ENCODE measurements at regions not wholly inside any gene's neighbourhood (a gene's known extent, or its start where the extent isn't known, plus 50 kb on each side); places are given as distances from the start of the nearest gene placed in this dataset.

DNA sequence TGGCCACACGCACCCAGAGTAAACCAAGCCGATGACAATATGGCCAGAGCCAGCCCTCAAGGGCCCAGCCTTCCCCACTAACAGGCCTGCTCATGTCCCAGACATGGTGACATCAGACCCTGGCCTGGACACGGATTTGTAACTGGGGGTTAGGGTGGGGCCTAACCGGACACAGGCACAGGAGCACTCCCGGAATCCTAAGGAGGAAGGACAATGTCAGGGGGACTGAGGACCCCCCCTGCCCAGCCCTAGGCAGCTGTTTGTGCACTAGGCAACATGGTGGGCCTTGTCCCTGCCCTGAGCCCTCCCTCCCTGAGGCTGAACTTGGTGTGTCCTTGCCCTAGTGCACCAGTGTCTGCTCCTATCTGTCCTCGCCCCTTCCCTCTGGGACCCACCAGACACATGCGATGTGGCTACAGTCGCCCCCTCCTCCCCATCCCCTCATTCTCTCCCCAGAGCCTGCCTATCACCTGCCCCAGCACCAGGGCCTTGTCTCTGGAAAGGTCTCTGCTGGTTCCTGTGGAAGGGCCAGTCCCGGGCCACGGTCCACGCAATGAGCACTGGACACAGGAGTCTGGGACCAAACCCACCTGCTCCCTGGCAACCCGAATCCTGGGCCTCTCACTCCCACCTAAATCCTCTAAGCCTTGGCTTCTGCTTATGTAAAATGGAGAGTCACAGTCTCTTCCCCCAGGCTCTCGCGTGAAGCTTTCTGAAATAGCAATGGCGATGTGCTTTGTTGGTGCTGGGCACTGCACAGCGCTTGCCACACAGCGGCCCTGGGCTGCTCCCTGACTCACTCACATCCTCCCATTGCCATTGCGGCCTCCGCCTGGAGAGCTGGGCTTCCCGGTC is 76.5 kb upstream of the RAB6C start:
- Mint-ChIP-seq H3K4me1 (ENCODE audit: low read depth) (no peaks in the 10 kb centered on the region), H3K9me3 (no peaks in the 10 kb centered on the region), H3K4me3 (no peak overlapping the region), H3K27ac (no peak overlapping the region), H3K27me3 (ENCODE audit: low read depth) (peaks cover 4% of the 10 kb centered on the region), H3K36me3 (ENCODE audit: low read depth) (peaks cover 1% of the 10 kb centered on the region)
- CTCF ChIA-PET, result no interaction called here
- intact Hi-C loops (cut with micrococcal nuclease), result no loop called here
- DNase-seq, result no peak

DNA sequence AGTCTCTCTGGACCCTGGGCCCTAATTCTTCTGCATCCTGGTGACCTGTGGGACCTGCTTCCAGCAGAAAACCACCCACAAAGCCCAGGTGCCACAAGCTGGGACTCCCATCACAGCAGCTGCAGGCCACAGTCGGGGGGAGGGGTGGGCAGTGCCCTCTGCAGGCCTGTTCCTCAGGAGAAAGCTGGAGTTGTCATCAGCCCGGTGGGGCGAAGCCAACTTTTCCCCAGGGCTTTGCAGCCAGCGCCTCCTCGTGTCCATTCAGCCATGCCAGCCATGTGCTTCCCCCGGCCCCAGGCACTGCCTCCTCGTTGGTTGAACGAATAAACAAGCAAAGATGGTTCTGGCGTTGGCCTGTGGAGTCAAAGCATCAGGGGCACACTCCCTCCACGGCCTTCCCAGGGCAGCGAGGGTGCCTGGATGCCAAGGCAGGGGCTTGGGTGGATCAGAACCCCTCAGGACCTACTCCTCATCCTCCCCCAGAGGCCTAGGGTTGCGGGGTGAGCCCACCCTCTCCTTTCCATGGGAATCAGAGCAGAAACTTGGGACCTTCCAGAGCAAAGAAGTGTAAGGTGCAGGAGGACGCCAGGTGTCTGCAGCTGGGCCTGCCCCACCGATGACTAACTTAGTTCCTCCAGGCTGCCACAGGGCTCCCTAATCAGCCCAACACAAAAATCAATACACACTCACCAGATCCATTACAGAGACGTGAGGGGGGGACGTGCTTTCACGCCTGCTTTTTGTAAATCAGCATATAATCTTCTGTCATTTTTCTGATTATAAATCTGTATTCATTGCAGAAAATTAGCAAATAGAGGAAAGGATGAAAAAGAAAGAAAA is 75.7 kb upstream of the RAB6C start:
- H3K27ac Mint-ChIP-seq, result no peak overlapping the region
- H3K4me1 Mint-ChIP-seq (ENCODE audit: low read depth), result no peaks in the 10 kb centered on the region
- no peak for DNase-seq
- intact Hi-C loops (cut with micrococcal nuclease), result no loop called here
- H3K27me3 Mint-ChIP-seq (ENCODE audit: low read depth), result no peaks in the 10 kb centered on the region
- CTCF ChIA-PET, result no interaction called here
- no peaks in the 10 kb centered on the region for H3K36me3 Mint-ChIP-seq (ENCODE audit: low read depth)
- no peaks in the 10 kb centered on the region for H3K9me3 Mint-ChIP-seq
- H3K4me3 Mint-ChIP-seq, result no peak overlapping the region

- DNase-seq, result no peak
- CTCF ChIA-PET, result no interaction called here
- Mint-ChIP-seq H3K36me3 (ENCODE audit: low read depth) (no peaks in the 10 kb centered on the region), H3K4me3 (no peak overlapping the region), H3K4me1 (ENCODE audit: low read depth) (no peaks in the 10 kb centered on the region), H3K27ac (no peak overlapping the region), H3K27me3 (ENCODE audit: low read depth) (no peaks in the 10 kb centered on the region), H3K9me3 (no peaks in the 10 kb centered on the region)
- intact Hi-C loops (cut with micrococcal nuclease), result no loop called here
Observed at GRCh38 chr2:129904532-129905446, 74.7 kb upstream of the RAB6C start.

- Mint-ChIP-seq H3K4me3 (no peak overlapping the region), H3K9me3 (no peaks in the 10 kb centered on the region), H3K27me3 (ENCODE audit: low read depth) (no peaks in the 10 kb centered on the region), H3K36me3 (ENCODE audit: low read depth) (no peaks in the 10 kb centered on the region), H3K4me1 (ENCODE audit: low read depth) (no peaks in the 10 kb centered on the region), H3K27ac (no peak overlapping the region)
- intact Hi-C loops (cut with micrococcal nuclease), result no loop called here
- CTCF ChIA-PET, result no interaction called here
- no peak for DNase-seq
Observed at GRCh38 chr2:129905664-129906081, 73.8 kb upstream of the RAB6C start.

GRCh38 chr2:129906139-129906860 is 73.2 kb upstream of the RAB6C start:
- no peak overlapping the region for H3K27ac Mint-ChIP-seq
- no peaks in the 10 kb centered on the region for H3K27me3 Mint-ChIP-seq (ENCODE audit: low read depth)
- H3K4me1 Mint-ChIP-seq (ENCODE audit: low read depth), result no peaks in the 10 kb centered on the region
- CTCF ChIA-PET, result no interaction called here
- no peak overlapping the region for H3K4me3 Mint-ChIP-seq
- intact Hi-C loops (cut with micrococcal nuclease), result no loop called here
- DNase-seq, result no peak
- no peaks in the 10 kb centered on the region for H3K36me3 Mint-ChIP-seq (ENCODE audit: low read depth)
- no peaks in the 10 kb centered on the region for H3K9me3 Mint-ChIP-seq

GRCh38 chr2:129906861-129907235 is 72.6 kb upstream of the RAB6C start:
- Mint-ChIP-seq H3K4me1 (ENCODE audit: low read depth) (no peaks in the 10 kb centered on the region), H3K36me3 (ENCODE audit: low read depth) (no peaks in the 10 kb centered on the region)

GRCh38 chr2:129907256-129907998 is 72.0 kb upstream of the RAB6C start:
- CTCF ChIA-PET, result no interaction called here
- H3K27me3 Mint-ChIP-seq (ENCODE audit: low read depth), result no peaks in the 10 kb centered on the region
- H3K9me3 Mint-ChIP-seq, result no peaks in the 10 kb centered on the region
- no peak overlapping the region for H3K4me3 Mint-ChIP-seq
- H3K27ac Mint-ChIP-seq, result no peak overlapping the region
- no peaks in the 10 kb centered on the region for H3K36me3 Mint-ChIP-seq (ENCODE audit: low read depth)
- H3K4me1 Mint-ChIP-seq (ENCODE audit: low read depth), result no peaks in the 10 kb centered on the region
- intact Hi-C loops (cut with micrococcal nuclease), result no loop called here
- DNase-seq, result no peak

More at GRCh38 chr2:129906861-129907235, 72.6 kb upstream of the RAB6C start:
- no peak overlapping the region for H3K27ac Mint-ChIP-seq
- CTCF ChIA-PET, result no interaction called here
- no peaks in the 10 kb centered on the region for H3K9me3 Mint-ChIP-seq
- H3K27me3 Mint-ChIP-seq (ENCODE audit: low read depth), result no peaks in the 10 kb centered on the region
- intact Hi-C loops (cut with micrococcal nuclease), result no loop called here
- H3K4me3 Mint-ChIP-seq, result no peak overlapping the region
- DNase-seq, result no peak

GRCh38 chr2:129908721-129909373 is 70.6 kb upstream of the RAB6C start:
- CTCF ChIA-PET, result no interaction called here
- no peak for DNase-seq
- no peaks in the 10 kb centered on the region for H3K36me3 Mint-ChIP-seq (ENCODE audit: low read depth)
- H3K27me3 Mint-ChIP-seq (ENCODE audit: low read depth), result no peaks in the 10 kb centered on the region
- intact Hi-C loops (cut with micrococcal nuclease), result no loop called here
- no peak overlapping the region for H3K27ac Mint-ChIP-seq
- no peaks in the 10 kb centered on the region for H3K4me1 Mint-ChIP-seq (ENCODE audit: low read depth)
- no peaks in the 10 kb centered on the region for H3K9me3 Mint-ChIP-seq
- H3K4me3 Mint-ChIP-seq, result no peak overlapping the region

GRCh38 chr2:129909651-129910418 is 69.6 kb upstream of the RAB6C start:
- Mint-ChIP-seq H3K36me3 (ENCODE audit: low read depth) (no peaks in the 10 kb centered on the region), H3K27me3 (ENCODE audit: low read depth) (peaks cover 3% of the 10 kb centered on the region), H3K9me3 (no peaks in the 10 kb centered on the region), H3K27ac (no peak overlapping the region), H3K4me3 (no peak overlapping the region), H3K4me1 (ENCODE audit: low read depth) (no peaks in the 10 kb centered on the region)
- intact Hi-C loops (cut with micrococcal nuclease), result no loop called here
- CTCF ChIA-PET, result no interaction called here
- DNase-seq, result no peak

- CTCF ChIA-PET, result no interaction called here
Observed at GRCh38 chr2:129910446-129911362, 68.8 kb upstream of the RAB6C start.

More at GRCh38 chr2:129910446-129911362, 68.8 kb upstream of the RAB6C start:
- no peaks in the 10 kb centered on the region for H3K9me3 Mint-ChIP-seq
- intact Hi-C loops (cut with micrococcal nuclease), result no loop called here
- no peaks in the 10 kb centered on the region for H3K4me1 Mint-ChIP-seq (ENCODE audit: low read depth)
- no peaks in the 10 kb centered on the region for H3K36me3 Mint-ChIP-seq (ENCODE audit: low read depth)
- H3K27ac Mint-ChIP-seq, result no peak overlapping the region
- DNase-seq, result no peak
- no peak overlapping the region for H3K4me3 Mint-ChIP-seq
- peaks cover 3% of the 10 kb centered on the region for H3K27me3 Mint-ChIP-seq (ENCODE audit: low read depth)

All from activated naive CD4-positive, alpha-beta T cell treated with anti-CD3 and anti-CD28 coated beads for 36 hours (primary cell).